T-helper 2 cell treated with Interferon-gamma antibody and Interleukin-4, amounts not matched to agents 100 ng/mL and 5 ng/mL, for 36 hours (primary cell): ENCODE measurements at regions not wholly inside any gene's neighbourhood (a gene's known extent, or its start where the extent isn't known, plus 50 kb on each side); places are given as distances from the start of the nearest gene placed in this dataset.

ENCODE experiments used
- intact Hi-C: fragments of 100-400 bp; cut with micrococcal nuclease; formaldehyde crosslinking; loops from one replicate; pipeline ENCODE4 v1.15.1; 2023

- intact Hi-C loops = loop anchor here (2.0 to 5.0 kb wide), 3 partner anchors 85 to 465 kb away; partner anchors contain the start of genes AP3S1, ATG12 and FEM1C
Observed at GRCh38 chr5:115377468-115378217, 81.2 kb upstream of the CCDC112 start.

- intact Hi-C loops = loop anchor here (5.0 kb wide), 2 partner anchors 86 to 466 kb away; partner anchors contain the start of genes AP3S1 and ATG12
Observed at GRCh38 chr5:115375893-115376292, 79.4 kb upstream of the CCDC112 start.

DNA sequence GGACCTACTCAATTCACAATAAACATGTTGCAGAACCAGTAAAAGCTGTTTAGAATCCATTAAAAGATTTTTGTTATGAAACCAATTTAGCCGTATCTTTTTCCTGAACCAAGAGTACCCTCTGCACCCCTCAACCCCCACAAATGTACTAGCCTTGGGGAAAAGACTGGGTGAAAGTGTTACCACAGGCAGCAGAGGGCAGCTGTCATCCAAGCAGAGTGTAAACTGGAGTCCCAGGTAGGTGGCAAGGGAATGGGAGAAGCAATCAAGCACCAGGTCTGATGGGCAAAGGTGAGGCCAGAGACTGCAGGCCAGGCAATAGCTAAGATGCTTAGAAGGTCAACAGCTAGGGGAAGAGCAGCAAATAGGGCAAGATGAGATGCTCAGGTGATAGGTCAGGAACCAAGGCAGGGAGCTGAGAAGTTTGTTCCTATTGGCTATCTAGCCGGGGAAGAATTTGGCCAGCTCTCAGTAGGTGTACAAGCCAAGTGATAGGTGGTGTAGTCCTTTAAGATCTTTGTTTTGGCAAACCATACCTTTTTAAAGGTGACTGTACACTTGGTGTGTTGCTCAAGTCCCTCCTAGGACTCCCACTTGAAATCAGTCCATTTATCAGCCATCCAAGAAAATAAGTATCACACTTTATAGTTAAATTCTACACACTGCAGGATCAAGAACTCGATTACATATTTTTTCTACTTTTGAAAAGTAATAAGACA, 77.8 kb upstream of the CCDC112 start:
- intact Hi-C loops = no loop called here

- intact Hi-C loops = no loop called here
Observed at GRCh38 chr5:115372146-115372545, 75.7 kb upstream of the CCDC112 start.

DNA sequence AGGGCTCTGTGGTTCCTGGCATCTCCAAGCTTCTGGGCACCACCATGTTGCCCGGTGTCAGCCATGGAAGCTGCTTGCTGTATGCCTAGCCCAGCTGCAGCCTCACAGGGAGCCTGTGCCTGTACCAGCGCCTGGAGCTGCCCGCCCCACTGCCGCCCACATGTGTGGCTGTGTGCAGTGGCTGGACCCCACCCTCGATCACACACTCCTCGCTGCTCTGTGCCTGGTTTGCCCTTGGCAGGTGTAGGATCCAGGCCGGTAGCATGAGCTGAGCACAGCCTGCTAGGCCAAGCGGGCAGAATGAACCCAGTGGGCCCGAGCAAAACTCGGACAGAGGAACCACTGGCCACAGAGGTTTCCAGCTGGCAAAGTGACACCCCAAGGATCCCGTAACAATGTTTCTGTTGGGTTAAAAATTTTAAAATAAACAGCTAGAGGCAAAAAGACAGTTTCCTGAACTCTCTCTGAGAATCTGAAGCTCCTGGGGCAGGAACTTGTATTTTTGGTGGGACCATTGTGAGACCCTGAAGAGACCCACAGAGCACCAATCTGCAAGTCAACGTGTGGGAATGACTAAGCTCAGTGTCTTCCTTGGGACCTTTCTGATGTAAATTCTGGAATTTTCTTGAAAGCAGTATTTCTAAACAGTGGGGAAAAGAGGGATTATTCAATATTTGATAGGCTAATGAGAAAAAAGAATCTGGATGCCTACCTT, 73.1 kb upstream of the CCDC112 start:
- intact Hi-C loops = no loop called here

- intact Hi-C loops = no loop called here
Observed at GRCh38 chr5:115366223-115366622, 69.8 kb upstream of the CCDC112 start.

DNA sequence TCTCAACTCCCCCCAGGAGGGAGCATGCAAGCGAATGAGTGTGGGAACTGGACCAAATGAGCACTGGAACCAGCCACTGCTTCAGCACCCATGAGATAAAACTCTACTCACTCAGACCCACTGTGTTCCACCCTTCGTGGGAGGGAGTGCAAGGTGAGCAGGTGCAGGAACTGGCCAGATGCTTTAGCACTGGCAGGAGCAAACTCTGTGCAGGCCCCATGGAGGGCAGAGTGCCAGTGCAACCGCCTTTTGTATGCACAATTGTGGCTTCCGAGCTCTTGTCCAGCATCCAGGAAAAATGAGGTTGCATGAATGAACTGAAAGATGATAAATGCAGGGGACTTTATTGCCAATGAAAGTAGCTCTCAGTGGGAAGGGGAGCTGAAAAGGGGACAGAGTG, 67.4 kb upstream of the CCDC112 start:
- intact Hi-C loops = no loop called here

DNA sequence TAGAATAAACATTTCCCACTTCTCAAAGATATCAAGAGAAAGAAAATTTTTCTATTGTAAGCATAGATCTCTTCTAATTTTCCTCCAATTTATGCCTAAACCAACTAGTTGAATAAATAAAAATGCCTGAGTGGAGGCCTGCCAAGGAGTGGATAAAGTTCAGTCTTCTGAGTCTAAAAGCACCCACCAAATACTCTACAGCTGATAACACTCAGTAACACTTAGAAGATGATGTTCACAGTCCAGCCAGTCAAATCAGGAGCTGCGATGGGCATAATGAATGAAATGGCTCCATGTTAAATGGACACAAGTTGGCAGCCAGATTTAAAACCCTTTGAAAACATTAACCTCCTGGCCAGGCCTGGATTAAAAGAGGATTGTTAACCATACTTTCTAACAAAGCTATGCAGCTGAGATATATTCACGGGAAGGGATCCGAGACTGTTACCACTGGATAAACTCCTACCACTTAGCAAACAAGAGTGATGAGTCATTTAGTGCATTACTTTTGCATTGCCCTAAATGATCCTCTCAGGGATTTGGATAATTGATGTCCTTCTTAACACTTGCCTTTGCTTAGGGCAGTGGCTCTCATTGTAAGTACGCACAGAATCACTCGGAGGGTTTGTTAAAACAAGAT, 63.7 kb upstream of the CCDC112 start:
- intact Hi-C loops = no loop called here

DNA sequence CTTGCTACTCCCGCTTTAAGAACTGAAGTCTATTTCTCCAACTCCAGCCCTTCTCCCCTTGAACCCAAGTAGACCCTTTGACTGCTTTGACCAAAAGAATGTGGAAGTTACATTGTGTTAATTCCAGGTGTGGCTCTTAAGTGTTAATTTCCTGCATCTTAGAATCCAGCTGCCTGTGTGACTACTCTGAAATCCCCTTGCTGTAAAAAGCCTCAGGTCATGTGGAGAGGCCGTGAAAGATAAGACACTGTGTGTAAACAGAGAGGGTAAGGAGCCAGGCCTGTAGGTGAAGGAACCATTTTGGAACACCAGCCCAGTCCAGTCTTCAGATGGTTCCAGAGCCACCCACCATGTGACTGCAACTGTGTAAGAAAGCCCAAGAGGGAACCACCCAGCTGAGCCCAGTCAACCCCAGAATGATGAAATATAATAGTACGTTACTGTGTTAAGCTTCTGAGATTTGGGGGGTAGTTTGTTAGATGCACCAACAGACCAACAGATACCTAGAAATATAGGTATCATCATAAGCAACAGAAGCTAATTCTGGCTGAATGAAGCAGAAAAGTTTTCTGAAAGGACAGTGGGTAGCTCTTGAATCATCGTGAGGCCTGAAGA, 59.4 kb upstream of the CCDC112 start:
- intact Hi-C loops = no loop called here

DNA sequence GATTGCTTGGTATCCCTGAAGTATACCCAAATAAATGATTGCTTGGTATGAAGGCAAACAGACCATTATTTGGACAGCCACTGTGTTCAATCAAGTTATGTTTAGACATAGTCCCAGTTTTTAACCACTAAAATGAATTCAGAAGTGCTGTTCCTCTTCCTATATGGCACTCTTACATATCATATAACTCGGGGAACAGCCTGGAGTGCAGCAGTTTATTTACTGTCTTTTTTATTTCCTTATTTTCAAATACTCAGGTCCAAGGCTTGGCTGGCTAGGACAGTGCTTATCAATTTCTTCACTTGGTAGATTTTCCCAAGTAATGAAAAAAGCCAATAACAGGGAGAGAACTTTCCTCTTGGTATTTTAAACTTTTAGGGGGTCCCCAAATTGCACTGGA, 58.6 kb upstream of the CCDC112 start:
- intact Hi-C loops = no loop called here

DNA sequence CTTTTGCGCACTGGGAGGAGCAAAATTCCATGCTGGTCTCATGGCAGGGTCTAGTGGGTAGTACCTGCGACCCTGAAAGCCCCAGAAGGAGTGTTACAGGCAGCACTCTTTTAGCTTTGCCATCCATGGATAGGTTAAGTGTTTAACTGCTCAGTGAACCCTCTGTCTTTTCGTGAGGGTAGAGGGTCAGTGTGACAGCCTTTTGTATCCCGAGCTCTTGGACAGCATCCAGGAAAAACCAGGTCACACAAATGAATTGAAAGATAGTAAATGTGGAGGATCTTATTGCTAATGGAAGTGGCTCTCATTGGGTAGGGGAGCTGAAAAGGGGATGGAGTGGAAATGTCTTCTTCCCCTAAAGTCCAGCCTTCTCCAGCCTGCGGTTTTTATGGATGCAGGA, 57.8 kb upstream of the CCDC112 start:
- intact Hi-C loops = no loop called here

- intact Hi-C loops = no loop called here
Observed at GRCh38 chr5:115352571-115352970, 56.1 kb upstream of the CCDC112 start.

DNA sequence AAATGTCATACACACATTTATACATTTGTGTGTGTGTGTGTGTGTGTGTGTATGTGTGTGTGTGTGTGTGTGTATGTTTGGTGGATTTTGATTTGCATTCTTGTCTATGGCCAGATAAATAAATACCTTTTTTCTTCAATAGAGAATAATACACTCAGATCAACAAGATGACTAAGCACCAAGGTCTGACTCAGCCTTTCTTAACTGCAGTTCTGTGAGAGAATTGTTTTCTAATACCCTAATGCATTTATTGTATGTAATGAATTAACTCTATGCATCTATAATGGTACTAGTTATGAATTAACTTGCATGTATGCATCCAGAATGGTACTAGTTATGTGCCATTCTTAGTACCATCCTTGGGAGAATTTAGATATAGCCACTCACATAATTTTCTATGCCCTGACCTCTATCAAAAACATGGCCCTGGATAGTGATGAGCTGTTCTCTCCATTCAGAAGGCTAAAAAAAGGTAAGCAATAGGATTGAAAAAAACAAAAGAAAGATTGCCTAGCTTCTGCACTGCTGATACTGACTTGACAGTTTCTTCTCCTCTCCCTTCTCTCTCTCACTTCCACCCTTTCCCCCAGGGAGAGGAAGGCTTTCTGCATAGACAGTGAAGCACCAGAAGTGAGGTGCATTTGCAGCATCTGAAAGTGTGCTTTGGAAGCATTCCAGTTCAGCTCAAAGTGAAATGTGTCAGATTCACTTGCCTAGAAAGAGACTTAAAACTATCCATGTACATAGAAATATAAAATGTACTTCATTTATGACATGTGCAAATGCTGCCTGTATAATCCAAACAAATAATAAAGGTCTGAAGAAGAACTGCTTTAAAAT, 55.1 kb upstream of the CCDC112 start:
- intact Hi-C loops = no loop called here

- intact Hi-C loops = no loop called here
Observed at GRCh38 chr5:115350894-115351293, 54.4 kb upstream of the CCDC112 start.

DNA sequence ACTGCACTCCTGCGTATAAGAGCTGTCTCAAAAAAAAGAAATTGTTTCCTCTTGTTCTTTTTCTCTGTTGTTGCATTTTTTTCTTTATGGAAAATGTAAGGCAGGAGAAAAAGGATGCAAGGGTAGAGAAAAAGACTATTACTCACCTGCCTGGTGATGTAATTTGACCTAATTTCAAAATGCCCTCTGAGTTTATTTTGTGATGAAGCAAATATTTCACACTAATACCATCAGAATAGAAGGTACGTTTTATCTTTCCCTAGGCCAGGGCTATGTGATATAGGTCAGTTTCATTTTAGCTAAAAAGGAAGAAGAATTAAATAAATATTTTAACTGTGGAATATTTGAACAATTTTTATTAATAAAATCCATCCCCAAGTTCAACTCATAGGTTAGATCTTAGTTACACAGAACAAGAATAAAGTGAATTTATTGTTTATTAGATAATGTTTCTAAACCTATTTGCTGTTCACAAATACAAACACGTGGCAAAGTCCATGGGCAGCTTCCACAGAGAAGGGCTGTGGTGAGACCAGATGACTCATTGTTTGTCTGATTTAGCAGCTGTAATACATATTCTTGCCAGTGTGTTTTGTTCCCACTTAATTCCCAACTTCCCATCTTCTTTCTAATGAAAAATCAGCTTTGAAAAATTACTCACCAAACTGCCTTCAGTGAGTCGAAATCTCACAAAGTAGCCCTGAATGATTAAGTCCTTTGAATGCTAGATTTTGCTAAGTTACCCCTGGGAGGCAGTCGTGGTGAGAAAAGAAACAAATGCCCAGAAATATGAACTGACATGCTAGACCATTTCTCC, 52.8 kb upstream of the CCDC112 start:
- intact Hi-C loops = no loop called here

DNA sequence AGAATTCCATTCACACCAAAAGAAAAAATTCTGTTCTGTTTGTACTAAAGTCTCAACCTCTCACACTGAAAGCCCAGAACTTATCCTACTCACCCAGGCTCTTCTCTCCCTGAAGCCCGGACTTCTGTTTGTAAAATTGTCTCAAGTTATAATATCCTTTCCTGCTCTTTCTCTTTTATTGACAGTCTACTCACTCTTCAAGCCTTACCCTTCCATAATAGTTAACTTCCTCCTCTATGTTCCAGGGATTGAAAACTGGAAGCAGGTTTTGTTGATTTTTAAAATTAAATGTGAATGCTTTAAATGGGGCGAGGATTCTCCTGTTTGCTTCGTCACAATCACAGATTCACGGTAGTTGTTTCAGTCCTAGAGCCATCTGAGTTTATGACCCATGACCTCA, 51.7 kb upstream of the CCDC112 start:
- intact Hi-C loops = no loop called here
